Nephron (organoid): ENCODE measurements at regions not wholly inside any gene's neighbourhood (a gene's known extent, or its start where the extent isn't known, plus 50 kb on each side); places are given as distances from the start of the nearest gene placed in this dataset.

Source experiments
- H3K27ac Mint-ChIP-seq, 3 experiments: 2 replicates each; pipeline ENCODE4 v1.8.0; 2020; ENCODE audit warnings: mixed read lengths in 3 of 3, mild to moderate bottlenecking in 2 of 3, moderate library complexity in 1 of 3
- H3K27me3 Mint-ChIP-seq: 2 replicates; pipeline ENCODE4 v1.8.0; 2021; ENCODE audit warnings: low read depth, mild to moderate bottlenecking, moderate library complexity, mixed read lengths
- H3K36me3 Mint-ChIP-seq: 2 replicates; pipeline ENCODE4 v1.8.0; 2020; ENCODE audit warnings: low read depth, mixed read lengths
- H3K4me1 Mint-ChIP-seq: 2 replicates; pipeline ENCODE4 v1.8.0; 2020; ENCODE audit warnings: mixed read lengths
- H3K4me3 Mint-ChIP-seq, 3 experiments: 2 replicates each; pipeline ENCODE4 v1.8.0; 2020; ENCODE audit warnings: mild to moderate bottlenecking in 3 of 3, mixed read lengths in 3 of 3, moderate library complexity in 2 of 3
- H3K9me3 Mint-ChIP-seq: 2 replicates; pipeline ENCODE4 v1.8.0; 2020; ENCODE audit warnings: mixed read lengths
- CTCF ChIP-seq, 3 experiments: fragments of 200-600 bp; sonication (generic); IDR thresholded peaks; one replicate each; pipeline ENCODE4 v1.5.0; 2021; ENCODE audit warnings: antibody characterized with exemption in 3 of 3; ENCODE audit not compliant: unreplicated experiment in 3 of 3

- no peaks in the 10 kb centered on the region for H3K9me3 Mint-ChIP-seq
- TF ChIP-seq CTCF (IDR thresholded peaks at IDR 0.05; ENCODE audit: unreplicated experiment in 3 of 3) = no peak
- H3K27me3 Mint-ChIP-seq = no peaks in the 10 kb centered on the region
- H3K27ac Mint-ChIP-seq = no peak overlapping the region
- H3K4me3 Mint-ChIP-seq = no peak overlapping the region
- H3K4me1 Mint-ChIP-seq = peaks cover 27% of the 10 kb centered on the region
- H3K36me3 Mint-ChIP-seq = no peaks in the 10 kb centered on the region
These were observed 72.6 kb upstream of the SEMA6D start for GRCh38 chr15:47644722-47645121.

GRCh38 chr15:47650564-47650963 is 66.7 kb upstream of the SEMA6D start:
- Mint-ChIP-seq H3K36me3 (no peaks in the 10 kb centered on the region), H3K4me3 (no peak overlapping the region), H3K9me3 (no peaks in the 10 kb centered on the region), H3K27ac (no peak overlapping the region), H3K4me1 (peaks cover 42% of the 10 kb centered on the region), H3K27me3 (no peaks in the 10 kb centered on the region)
- no peak for TF ChIP-seq CTCF (IDR thresholded peaks at IDR 0.05; ENCODE audit: unreplicated experiment in 3 of 3)

GRCh38 chr15:47652328-47652727 is 65.0 kb upstream of the SEMA6D start:
- H3K36me3 Mint-ChIP-seq = no peaks in the 10 kb centered on the region
- H3K4me3 Mint-ChIP-seq = peak overlapping the region; percentile 4 to 55 (median 7)
- H3K27me3 Mint-ChIP-seq = no peaks in the 10 kb centered on the region
- no peak for TF ChIP-seq CTCF (IDR thresholded peaks at IDR 0.05; ENCODE audit: unreplicated experiment in 3 of 3)
- peak overlapping the region; percentile 23 to 31 (median 27) for H3K27ac Mint-ChIP-seq
- H3K4me1 Mint-ChIP-seq = peaks cover 31% of the 10 kb centered on the region
- H3K9me3 Mint-ChIP-seq = no peaks in the 10 kb centered on the region

- Mint-ChIP-seq H3K9me3 (no peaks in the 10 kb centered on the region), H3K27ac (peak overlapping the region in 2 of 3 experiments; percentile 23 to 27), H3K27me3 (no peaks in the 10 kb centered on the region), H3K4me1 (peaks cover 30% of the 10 kb centered on the region), H3K4me3 (peak overlapping the region in 1 of 3 experiments; percentile 55), H3K36me3 (no peaks in the 10 kb centered on the region)
- TF ChIP-seq CTCF (IDR thresholded peaks at IDR 0.05; ENCODE audit: unreplicated experiment in 3 of 3) = no peak
These were observed 64.5 kb upstream of the SEMA6D start for GRCh38 chr15:47652844-47653243.

GRCh38 chr15:47661661-47662180 is 55.6 kb upstream of the SEMA6D start:
- Mint-ChIP-seq H3K27ac (no peak overlapping the region), H3K9me3 (no peaks in the 10 kb centered on the region), H3K27me3 (no peaks in the 10 kb centered on the region), H3K4me3 (no peak overlapping the region), H3K4me1 (peaks cover 6% of the 10 kb centered on the region), H3K36me3 (no peaks in the 10 kb centered on the region)
- TF ChIP-seq CTCF (IDR thresholded peaks at IDR 0.05; ENCODE audit: unreplicated experiment in 3 of 3) = no peak

GRCh38 chr15:47663101-47663500 is 54.2 kb upstream of the SEMA6D start:
- TF ChIP-seq CTCF (IDR thresholded peaks at IDR 0.05; ENCODE audit: unreplicated experiment in 3 of 3) = no peak
- Mint-ChIP-seq H3K9me3 (no peaks in the 10 kb centered on the region), H3K4me1 (peaks cover 6% of the 10 kb centered on the region), H3K4me3 (no peak overlapping the region), H3K36me3 (no peaks in the 10 kb centered on the region), H3K27me3 (no peaks in the 10 kb centered on the region), H3K27ac (no peak overlapping the region)
